Left lung (tissue), 4 donors: ENCODE measurements at regions not wholly inside any gene's neighbourhood (a gene's known extent, or its start where the extent isn't known, plus 50 kb on each side); places are given as distances from the start of the nearest gene placed in this dataset.

Experiments used
- ATAC-seq: fragments of 200-7000 bp; cut with Tn5 transposase; one replicate; pipeline ENCODE4 v1.9.1; 2020; ENCODE audit warnings: moderate library complexity
- DNase-seq, 4 donors: peaks; one replicate each; pipeline ENCODE4 v3.0.0-alpha.2; 2013 to 2020
- H3K27ac ChIP-seq, 2 donors: fragments of 200-600 bp; sonication (generic) in 1 of 2; one replicate each; pipeline versions ENCODE4 v1.5.0 to v1.8.0; 2020 to 2021
- H3K27me3 ChIP-seq, 2 donors: fragments of 200-600 bp; sonication (generic) in 1 of 2; one replicate each; pipeline versions ENCODE4 v1.5.0 to v1.8.0; 2020 to 2021
- H3K36me3 ChIP-seq, 2 donors: fragments of 200-600 bp; sonication (generic) in 1 of 2; one replicate each; pipeline versions ENCODE4 v1.5.0 to v1.8.0; 2020 to 2021
- H3K4me1 ChIP-seq, 2 donors: fragments of 200-600 bp; one replicate each; pipeline ENCODE4 v1.8.0; 2021
- H3K4me3 ChIP-seq, 2 donors: fragments of 200-600 bp; sonication (generic) in 1 of 2; one replicate each; pipeline versions ENCODE4 v1.5.0 to v1.8.0; 2020 to 2021; ENCODE audit warnings: mild to moderate bottlenecking in 1 of 2
- H3K9me3 ChIP-seq, 2 donors: fragments of 200-600 bp; sonication (generic) in 1 of 2; one replicate each; pipeline versions ENCODE4 v1.5.0 to v1.8.0; 2020 to 2021
- CTCF ChIP-seq, 2 donors: fragments of 200-600 bp; sonication (generic) in 1 of 2; IDR thresholded peaks; one replicate each; pipeline versions ENCODE4 v1.5.0 to v1.8.0; 2021; ENCODE audit warnings: antibody characterized with exemption in 2 of 2
- intact Hi-C, 2 donors: fragments of 100-400 bp; cut with DNase I; formaldehyde crosslinking; loops; one replicate each; pipeline versions ENCODE4 v1.11.2 to v1.14.2; 2022
- donor health status: DM: no; HTN: yes; CAD: no.
- donor health status: DM: no; HTN: no; CAD: no.

GRCh38 chr3:147854542-147854941, 445.4 kb downstream of the ZIC1 start:
- Histone ChIP-seq H3K27ac (no peak overlapping the region), H3K27me3 (no peaks in the 10 kb centered on the region), H3K4me3 (no peak overlapping the region), H3K4me1 (no peaks in the 10 kb centered on the region), H3K9me3 (peaks cover 0 to 8% of the 10 kb centered on the region in 2 donors), H3K36me3 (no peaks in the 10 kb centered on the region)
- DNase-seq (no peak), ATAC-seq (no peak)
- TF ChIP-seq CTCF (IDR thresholded peaks at IDR 0.05): no peak
- intact Hi-C loops: no loop called here

- intact Hi-C loops: no loop called here
- peaks cover 0 to 41% of the 10 kb centered on the region in 2 donors for H3K9me3 ChIP-seq
- H3K4me1 ChIP-seq: no peaks in the 10 kb centered on the region
- no peaks in the 10 kb centered on the region for H3K27me3 ChIP-seq
- no peak for DNase-seq
- no peaks in the 10 kb centered on the region for H3K36me3 ChIP-seq
- ATAC-seq: no peak
- H3K4me3 ChIP-seq: no peak overlapping the region
- no peak overlapping the region for H3K27ac ChIP-seq
- no peak for TF ChIP-seq CTCF (IDR thresholded peaks at IDR 0.05)
Measured at GRCh38 chr3:147864754-147865354, 455.7 kb downstream of the ZIC1 start.

- no peak overlapping the region for H3K27ac ChIP-seq
- ATAC-seq (no peak), DNase-seq (no peak)
- intact Hi-C loops: no loop called here
- no peaks in the 10 kb centered on the region for H3K36me3 ChIP-seq
- no peak overlapping the region for H3K4me3 ChIP-seq
- TF ChIP-seq CTCF (IDR thresholded peaks at IDR 0.05): no peak
- peaks cover 0 to 41% of the 10 kb centered on the region in 2 donors for H3K9me3 ChIP-seq
- no peaks in the 10 kb centered on the region for H3K27me3 ChIP-seq
- no peaks in the 10 kb centered on the region for H3K4me1 ChIP-seq
Measured at GRCh38 chr3:147866561-147866960, 457.4 kb downstream of the ZIC1 start.

GRCh38 chr3:147872568-147872967, 463.4 kb downstream of the ZIC1 start:
- DNase-seq (no peak), ATAC-seq (no peak)
- Histone ChIP-seq H3K4me1 (no peaks in the 10 kb centered on the region), H3K4me3 (no peak overlapping the region), H3K27me3 (no peaks in the 10 kb centered on the region), H3K36me3 (no peaks in the 10 kb centered on the region), H3K27ac (no peak overlapping the region), H3K9me3 (peaks cover 0 to 12% of the 10 kb centered on the region in 2 donors)
- intact Hi-C loops: no loop called here
- TF ChIP-seq CTCF (IDR thresholded peaks at IDR 0.05): no peak

- no peaks in the 10 kb centered on the region for H3K36me3 ChIP-seq
- no peak overlapping the region for H3K4me3 ChIP-seq
- no peak for DNase-seq
- peaks cover 0 to 29% of the 10 kb centered on the region in 2 donors for H3K9me3 ChIP-seq
- no peaks in the 10 kb centered on the region for H3K27me3 ChIP-seq
- no peak for ATAC-seq
- TF ChIP-seq CTCF (IDR thresholded peaks at IDR 0.05): no peak
- intact Hi-C loops: no loop called here
- H3K27ac ChIP-seq: no peak overlapping the region
- H3K4me1 ChIP-seq: no peaks in the 10 kb centered on the region
Measured at GRCh38 chr3:147875498-147875897, 466.3 kb downstream of the ZIC1 start.
